SW480 (cell line): ENCODE measurements at regions not wholly inside any gene's neighbourhood (a gene's known extent, or its start where the extent isn't known, plus 50 kb on each side); places are given as distances from the start of the nearest gene placed in this dataset.
A peak's percentile ranks its signal among the peaks of the same experiment; 100 is the strongest.

Experiments
- DNase-seq: peaks from one replicate; pipeline ENCODE4 v3.0.0-alpha.2; 2016; ENCODE audit warnings: low spot score

DNA sequence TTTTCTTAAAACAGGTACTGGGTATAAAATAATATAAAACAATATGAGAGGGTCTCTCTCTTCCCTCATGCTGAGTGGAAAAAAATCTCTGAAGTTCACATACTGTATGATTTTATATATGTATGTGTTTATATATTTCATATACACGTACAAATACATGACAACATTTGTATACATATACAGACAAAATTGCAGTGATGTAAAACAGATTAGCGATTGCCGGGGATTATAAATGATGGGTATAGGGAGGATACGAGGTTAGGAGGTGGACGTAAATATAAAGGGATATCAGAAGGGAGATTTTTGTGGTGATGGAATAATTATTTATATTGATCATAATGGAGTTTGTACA, 194.8 kb upstream of the PRSS16 start:
- DNase-seq, result no peak

DNA sequence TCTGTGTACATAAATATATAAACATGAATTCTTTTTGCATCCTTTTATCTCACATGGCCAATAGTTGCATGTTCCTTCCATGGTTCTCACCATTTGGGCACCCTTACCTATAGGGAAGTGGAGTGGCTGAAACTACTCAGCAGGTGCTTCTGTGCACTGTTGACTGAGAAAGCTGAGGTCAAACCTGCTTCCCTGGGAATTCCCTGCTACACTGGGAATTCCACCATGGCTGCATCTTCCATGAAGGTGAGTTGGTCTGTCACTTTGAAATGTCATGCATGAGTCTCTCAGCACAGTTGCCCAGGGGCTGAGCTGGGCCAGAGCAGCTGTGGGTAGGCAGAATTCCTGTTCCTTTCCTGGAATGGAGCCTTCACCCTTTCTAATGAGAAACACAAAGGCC, 193.8 kb upstream of the PRSS16 start:
- DNase-seq, result no peak

DNA sequence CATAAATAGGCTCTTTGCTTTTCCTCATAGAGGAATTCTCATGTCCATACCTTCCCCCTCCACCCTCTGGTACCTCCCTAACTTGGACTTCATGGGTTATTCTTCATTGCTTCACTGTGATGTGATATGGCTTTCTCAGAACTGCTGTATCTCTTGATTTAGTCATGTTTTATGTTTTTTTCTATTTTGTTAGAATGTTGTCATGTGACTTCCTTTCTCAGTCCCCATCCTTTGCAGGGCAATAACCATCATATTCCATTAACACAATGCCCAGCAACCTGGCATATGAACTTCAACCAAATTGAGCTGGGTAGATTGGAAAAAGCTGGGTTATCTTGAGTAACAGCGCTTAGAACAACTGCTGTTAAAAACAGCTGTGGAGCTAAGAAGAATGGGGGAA, 190.9 kb upstream of the PRSS16 start:
- DNase-seq, result no peak

DNA sequence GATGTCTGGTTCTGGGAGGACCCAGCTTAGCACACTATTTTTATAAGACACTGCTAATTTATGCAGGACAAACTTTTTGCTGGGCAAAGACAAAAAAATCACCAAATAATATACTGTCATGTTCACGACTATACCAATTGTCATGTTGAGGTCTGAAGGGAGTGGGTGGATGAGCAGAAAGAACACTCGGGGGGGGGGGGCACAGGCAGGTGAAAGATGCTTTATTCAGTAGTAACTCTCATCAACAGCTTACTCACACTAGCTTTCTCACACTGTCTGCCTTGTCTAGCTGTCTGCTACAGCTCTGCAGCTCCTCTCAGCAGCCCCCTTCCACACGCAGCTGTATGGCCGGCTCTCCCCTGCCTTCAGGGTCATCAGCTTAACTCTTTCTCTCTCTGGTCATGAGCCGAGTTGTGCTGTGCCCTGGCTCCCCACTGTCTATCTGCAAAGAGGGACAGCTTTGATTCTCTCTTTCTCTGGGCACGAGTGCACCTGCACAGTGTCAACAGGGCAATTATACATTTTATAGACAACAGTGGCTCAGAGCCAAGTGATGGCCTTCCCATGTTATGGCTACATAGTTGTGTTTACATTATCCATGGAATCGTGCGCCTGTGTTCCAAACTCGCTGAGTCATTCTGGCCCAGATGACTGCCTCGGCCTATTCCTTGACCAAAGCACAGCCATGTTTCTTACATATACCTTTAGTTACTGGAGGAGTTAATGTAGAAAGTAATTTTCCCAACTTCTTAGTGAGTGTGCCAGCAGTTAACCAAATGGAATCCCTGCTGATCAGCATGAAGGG, 187.7 kb upstream of the PRSS16 start:
- DNase-seq, result peak; percentile 2

DNA sequence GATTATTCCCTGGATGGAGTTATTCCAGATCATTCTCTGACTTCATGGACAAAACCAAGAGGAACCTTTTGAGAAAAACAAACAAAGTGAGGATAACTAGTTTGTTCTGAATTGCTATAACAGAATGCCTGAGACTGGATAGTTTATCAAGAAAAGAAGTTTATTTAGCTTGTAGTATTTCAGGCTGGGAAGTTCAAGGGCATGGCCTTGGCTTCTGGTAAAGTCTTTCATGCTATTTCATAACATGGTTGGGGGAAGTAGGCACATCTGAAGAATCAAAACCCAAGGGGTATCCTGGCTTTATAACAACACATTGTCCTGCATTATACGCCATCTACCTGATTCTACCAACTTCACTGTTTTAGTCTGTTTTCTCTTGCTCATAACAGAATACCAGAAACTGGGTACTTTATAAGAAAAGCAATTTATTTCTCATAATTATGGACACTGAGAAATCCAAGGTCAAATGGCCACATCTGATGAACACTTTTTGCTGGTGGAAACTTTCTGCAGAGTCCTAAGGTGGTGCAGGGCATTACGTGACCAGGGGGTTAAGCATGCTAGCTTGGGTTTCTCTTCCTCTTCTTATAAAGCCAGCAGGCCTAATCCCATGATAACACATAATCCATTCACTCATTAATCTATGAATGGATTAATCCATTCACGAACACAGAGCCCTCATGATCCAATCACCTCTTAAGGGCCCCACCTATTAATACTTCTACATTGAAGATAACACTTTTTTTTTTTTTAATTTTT, 186.1 kb upstream of the PRSS16 start:
- DNase-seq, result no peak

DNA sequence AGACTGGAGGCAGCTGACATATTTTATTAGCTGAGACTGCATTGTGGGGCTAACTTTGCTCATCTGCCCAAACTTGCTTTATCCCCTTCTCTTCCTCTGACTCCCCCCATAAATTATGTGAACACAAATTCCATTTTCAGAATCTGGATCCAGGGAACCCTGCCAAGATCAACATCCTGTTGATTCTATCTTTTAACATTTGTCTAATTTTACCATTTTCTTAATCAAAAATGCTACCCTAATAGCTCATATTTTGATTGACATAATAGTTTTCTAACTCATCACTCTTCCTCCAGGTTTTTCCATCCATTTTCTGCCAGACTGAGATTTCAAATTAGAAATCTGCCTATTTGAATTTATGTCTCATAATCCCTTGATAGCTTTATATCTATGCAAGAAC, 184.7 kb upstream of the PRSS16 start:
- no peak for DNase-seq

DNA sequence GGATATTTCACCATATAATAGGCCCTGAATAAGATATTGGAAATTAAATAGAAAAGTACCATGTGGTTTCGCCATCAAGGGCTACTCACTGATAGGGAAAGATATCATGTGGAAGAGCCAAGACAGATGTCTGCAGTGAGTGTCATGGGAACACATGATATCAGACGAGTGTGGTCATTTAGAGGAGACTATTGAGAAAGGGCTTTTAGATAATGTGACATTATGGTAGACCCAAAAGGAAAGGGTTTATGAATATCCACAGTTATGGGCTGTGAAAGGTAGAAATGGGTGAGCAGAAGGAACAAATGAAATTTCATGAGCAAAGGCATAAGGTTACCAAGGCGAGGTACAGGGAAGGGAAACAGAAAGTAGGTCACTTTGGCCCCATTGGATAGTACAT, 182.3 kb upstream of the PRSS16 start:
- DNase-seq, result no peak

DNA sequence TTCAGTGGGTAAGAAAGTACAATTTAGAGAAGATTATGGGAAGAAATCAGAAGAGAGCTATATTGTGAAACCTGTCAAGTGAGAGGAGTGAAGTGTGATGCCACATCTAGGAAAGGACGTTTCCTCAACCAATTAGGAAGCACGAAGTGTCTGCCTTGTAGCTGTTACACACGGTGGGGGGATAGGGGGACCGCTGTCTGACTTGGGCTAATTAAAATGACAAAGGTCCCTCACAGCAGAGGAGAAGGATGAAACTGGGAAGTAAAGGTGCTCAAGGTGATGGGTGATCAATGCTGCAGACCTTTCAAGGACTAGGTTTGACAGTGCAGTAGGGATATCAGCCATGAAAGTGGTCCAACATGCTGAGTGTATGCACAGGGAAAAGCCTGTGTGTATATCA, 181.1 kb upstream of the PRSS16 start:
- no peak for DNase-seq

DNA sequence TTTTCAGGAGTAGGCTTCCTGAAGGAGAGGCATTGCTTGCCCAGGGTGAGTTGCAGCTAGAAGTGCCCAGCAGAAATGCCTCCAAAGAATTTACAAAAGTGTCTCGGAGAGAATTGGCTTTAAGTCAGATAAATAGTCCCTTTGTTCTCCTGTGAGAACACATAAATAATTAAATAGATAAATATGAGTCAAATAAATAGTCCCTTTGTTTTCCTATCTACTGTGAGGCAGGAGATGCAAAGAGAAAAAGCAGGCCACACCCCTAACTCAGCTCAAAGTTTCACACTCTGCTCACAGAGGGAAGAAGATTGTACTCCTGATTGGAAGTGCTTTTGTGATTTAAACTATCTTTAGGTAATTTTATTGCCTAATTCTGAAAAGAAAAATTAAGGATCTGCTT, 180.7 kb upstream of the PRSS16 start:
- DNase-seq, result peak; percentile 56

DNA sequence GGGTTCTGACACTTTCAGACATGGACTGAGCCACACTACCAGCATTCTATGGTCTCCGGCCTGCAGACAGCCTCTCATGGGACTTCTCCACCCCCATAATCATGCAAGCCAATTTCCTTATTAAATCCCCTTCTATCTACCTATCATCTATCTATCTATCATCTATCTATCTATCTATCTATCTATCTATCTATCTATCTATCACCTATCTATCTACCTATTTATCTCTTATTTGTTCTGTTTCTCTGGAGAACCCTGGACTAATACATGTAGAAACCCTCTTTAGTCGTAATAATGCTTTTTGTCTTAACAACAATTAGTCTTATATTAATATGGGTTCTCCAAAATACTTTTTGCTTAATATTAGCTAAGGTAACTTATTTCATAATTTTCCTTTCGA, 174.1 kb upstream of the PRSS16 start:
- no peak for DNase-seq

DNA sequence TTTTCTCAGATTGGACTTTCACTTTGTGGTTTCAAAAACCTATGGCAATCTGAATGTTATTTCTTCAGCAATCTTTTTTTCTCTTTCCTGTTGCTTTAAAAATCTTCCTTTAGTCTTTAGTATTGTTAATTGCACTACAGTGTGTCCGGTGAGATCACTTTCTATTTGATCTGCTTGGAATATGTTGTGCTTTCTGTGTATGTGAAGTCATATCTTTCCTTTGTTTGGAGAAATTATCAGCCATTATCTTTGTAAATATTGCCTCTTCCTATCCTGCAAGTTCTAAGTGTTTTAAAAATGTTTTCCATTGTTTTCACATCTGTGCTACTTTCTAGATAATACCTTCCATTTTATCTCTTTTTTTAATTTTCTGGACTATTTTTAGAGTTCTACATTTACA, 171.4 kb upstream of the PRSS16 start:
- no peak for DNase-seq

DNA sequence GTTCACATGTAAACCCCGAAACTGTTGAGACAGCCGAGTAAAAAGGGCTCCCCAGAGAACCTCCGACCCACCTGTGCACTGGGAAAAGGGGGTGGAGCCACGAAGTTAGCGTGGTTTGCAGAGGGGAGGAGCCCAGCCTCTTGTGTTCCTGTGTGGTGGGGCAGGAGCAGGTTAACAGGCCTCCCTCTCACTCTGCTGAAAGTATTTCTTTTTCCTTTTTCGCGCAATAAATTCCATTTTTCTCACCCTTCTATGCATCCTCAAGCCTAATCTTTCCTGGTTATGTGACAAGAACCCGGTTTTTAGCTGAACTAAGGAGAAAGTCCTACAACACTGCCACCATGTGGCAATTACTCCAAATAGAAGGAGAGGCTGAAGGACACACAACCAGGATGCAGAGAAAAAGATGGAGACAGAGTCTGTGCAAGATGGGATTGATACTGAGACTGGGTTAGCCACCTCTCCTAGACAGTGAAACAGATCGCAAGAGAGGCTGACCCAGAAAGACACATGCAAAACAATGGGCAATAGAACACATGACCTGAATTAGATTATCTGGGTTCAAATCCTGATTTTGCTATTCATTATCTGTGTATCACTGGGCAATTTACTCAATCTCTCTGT, 168.7 kb upstream of the PRSS16 start:
- peak; percentile 55 for DNase-seq

DNA sequence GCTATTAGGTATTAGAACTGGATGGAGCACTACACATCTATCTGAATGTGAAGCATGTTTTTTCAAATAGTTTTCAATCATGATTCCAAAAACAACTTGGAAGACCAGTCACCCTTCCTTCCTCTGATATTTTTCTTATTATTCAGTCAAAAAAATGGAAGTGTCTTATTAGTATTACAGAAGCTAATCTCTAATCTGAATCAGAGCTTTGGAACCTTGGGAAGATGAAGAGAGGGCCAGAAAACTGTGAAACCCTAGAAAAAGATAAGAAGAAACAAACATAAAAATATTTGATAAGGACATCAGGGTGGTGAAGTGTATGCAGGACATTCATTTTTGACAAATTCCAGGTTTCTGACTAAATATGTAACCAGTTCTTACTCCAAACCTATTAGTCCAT, 166.3 kb upstream of the PRSS16 start:
- DNase-seq, result no peak

DNA sequence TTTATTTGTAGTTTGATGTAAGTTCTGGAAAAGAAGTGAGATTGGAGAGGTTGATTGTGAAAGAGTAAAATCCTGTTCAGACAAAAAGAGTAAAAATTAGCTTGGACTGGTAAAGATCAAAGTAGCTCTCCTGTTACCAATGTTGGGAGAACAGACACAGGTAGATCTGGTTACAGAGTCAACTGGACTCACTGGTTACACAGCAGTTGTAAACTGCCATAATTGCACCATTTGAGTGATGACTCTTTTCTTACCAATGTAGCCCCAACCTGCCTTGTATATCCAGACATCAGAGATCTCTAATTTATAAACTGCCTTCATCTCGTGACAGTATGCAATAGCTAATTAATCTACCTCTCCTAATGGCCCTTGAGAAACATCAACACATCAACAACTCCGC, 165.6 kb upstream of the PRSS16 start:
- no peak for DNase-seq

DNA sequence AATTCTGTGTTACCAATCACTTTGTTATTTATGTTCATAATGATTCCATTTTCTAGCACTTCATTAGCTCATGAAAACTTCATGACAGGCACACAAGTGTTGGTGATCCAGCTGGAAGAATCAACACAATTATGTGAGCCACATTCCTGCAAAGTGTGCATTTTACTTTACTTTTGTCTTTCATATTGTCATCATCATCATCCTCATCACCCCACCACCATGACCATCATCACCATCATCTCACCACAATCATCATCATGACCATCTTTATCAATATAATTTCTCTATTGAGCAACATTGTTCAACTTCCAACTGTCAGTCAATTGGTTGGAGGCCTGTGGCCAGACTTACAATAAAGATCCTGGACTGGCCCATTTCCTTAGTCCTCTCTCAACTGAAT, 159.4 kb upstream of the PRSS16 start:
- no peak for DNase-seq

DNA sequence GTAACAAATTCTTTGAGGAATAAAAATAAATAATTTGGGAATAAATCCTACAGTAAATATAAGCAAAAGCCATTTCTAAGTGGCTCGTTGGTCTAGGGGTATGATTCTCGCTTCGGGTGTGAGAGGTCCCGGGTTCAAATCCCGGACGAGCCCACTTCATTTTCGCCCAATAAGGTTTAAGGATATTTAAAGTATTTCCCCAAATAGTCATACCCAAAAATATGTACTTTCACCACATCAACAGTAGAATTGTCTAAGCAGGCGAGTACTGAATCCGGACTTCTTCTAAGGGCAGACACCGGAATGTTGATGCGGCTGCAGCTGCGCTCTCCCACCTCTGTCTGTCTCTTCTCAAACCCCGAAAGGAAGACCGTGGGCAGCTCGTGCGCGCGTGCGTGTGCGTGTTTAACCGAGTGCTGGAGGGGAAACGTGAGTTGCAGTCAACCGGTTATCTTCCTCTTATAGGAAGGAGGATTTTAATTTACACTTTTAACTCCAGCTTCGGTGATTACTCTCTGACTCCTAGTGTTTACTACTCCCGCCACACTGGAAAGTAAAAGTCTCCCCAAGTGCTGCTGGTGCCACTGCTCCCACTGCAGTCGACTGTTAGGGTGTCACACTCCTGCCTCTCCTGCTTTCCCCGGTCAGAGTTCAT, 155.7 kb upstream of the PRSS16 start:
- peak; percentile 84 for DNase-seq

DNA sequence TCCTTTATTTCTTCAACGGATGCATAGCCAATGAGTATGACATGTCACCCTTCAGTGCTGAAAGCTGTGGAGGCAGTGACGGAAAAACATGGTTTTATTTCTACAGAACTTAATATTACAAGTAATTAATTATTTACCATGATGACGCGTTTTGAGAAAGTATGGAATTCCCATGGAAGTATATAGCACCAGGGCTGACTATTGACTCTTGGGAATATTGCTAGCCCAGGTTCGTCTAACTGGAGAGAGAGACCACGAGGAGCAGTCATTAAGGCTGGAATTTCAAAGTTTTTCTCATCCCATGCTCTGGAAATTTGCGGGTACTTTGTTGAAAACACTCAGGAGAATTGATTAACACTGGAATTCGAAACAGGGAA, 155.2 kb upstream of the PRSS16 start:
- DNase-seq, result no peak

DNA sequence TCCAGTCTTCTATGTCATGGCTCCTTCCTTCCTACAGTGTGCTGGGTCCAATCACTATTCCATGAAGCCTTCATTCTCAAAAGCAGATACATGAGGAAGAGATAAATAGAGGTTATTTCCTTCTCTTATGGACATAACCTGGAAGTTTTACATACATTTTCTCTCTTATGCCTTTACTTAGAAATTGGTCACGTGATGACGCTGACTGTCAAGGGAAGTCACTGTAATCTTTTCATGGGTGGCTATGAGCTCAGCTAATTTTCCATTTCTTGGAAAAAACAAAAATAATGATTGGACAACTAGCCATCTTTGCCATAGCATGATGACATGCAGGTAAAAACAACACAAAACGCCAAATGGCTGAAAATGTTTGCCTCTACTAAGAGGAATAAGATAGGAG, 151.6 kb upstream of the PRSS16 start:
- DNase-seq, result no peak

DNA sequence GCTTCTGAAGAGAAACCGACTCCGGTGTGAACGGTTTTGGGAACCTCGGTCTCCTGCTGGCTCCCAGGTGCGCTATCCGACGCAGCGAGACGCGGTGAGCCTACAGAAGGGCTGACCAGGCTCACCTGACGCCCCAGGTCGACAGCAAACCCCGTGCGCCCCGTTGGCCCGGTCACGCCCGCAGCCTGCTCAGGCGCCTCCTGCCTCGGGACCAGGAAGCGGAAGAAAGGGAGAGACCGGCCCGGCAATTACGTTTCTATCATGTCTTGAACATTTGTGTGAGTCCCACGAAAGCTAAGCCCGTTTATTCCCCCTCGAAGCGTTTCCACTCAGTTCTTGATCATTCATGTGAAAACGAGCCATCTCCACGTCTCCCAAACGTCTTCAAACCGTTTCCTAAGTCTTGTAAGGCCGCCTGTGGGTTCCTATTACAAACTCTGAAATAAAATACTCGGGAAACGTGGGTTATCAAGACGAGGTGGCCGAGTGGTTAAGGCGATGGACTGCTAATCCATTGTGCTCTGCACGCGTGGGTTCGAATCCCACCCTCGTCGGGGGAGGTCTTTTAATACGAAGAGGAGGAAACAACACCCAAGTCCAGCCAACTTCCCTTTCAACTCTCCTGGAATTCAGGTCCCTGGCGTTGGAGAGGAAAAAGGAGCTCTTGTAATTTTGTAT, 150.5 kb upstream of the PRSS16 start:
- DNase-seq, result no peak

DNA sequence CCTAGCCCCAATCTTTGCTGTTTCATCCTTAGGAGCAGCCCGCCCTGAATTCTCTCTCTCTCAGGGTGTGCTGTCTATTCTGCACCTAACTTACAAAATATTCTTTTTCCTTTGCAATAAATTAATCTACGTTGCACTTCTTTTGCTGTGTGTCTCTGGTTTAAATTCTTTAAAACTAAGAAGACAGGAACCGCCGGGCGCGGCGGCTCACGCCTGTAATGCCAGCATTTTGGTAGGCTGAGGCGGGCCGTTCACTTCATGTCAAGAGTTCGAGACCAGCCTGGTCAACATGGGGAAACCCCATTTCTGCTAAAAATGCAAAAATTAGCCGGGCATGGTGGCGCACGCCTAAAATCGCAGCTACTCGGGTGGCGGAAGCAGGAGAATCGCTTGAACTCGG, 148.5 kb upstream of the PRSS16 start:
- DNase-seq, result no peak

DNA sequence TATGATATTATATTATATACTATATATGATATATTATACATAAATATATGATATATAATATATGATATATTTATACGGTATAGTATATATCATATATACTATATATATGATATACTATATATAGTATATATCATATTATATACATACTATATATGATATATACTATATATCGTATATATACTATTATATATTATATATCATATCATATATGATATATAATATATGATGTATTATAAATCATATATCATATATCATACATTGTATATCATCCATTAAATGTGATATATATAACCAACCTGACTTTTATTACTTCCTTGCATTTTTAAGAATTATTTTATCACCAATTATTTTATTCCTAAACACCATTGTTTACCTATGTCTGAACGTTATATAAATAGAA, 146.6 kb upstream of the PRSS16 start:
- no peak for DNase-seq

DNA sequence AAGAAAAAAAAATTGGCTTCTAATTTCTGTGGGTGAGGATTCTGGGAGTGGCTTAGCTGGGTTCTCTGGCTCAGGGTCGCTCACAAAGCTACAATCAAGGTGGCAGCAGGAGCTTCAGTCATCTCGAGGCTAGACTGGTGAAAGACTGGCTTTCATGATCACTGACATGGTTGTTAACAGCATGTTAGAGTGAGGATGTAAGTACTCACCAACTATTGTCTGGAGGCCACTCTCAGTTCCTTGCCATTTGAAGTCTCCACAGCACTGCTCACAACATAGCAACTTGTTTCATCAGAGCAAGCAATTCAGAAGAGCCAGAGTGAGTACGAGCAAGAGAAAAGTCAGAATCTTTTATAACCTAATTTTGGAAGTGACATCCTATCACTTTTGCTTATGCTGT, 145.7 kb upstream of the PRSS16 start:
- DNase-seq, result no peak
